ENCODE measurements at regions not wholly inside any gene's neighbourhood (a gene's known extent, or its start where the extent isn't known, plus 50 kb on each side); places are given as distances from the start of the nearest gene placed in this dataset.

DNA sequence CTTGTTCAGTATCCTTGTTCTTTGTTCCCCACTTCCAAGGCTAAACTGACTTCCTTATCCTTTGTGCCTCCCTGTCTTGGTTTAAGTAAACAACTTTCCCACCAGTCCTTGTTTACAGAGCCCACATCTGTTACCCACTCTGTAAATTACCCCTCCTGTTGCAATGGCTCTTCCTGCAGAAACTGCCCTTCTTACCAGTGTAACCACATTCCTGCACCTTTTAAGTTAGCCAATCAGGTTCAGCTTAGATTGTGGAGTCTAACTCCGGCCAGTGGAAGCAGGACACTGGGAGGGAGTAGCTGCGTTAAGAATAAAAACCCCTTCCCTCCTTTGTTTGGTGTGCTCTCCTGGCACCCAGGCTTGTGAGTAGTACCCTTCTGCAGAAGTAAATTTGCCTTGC lies 360.9 kb downstream of the PRDM5 start:
- H2AFZ ChIP-seq (ENCODE audit: low read depth, low read length, severe bottlenecking), result no peak overlapping the region
- no peaks in the 10 kb centered on the region for H3K27me3 ChIP-seq (ENCODE audit: low read length)
- H3K4me2 ChIP-seq (ENCODE audit: low read depth, low read length, poor library complexity, severe bottlenecking), result no peak overlapping the region
- no peaks in the 10 kb centered on the region for H3K36me3 ChIP-seq (ENCODE audit: low read length)
- H3K9ac ChIP-seq (ENCODE audit: low read length), result no peak overlapping the region
- H3F3A ChIP-seq (ENCODE audit: insufficient read depth), result no peaks in the 10 kb centered on the region
- H3K27ac ChIP-seq (ENCODE audit: low read depth, low read length), result no peak overlapping the region
- no peaks in the 10 kb centered on the region for H3K79me2 ChIP-seq (ENCODE audit: insufficient read depth, low read length)
- H3K4me3 ChIP-seq (ENCODE audit: insufficient read depth, low read length, poor library complexity, severe bottlenecking), result no peak overlapping the region
- no peaks in the 10 kb centered on the region for H3K9me3 ChIP-seq (ENCODE audit: insufficient read depth, low read length)
- no peaks in the 10 kb centered on the region for H3K9me2 ChIP-seq (replicated peaks; ENCODE audit: insufficient read depth, low read length)
- TF ChIP-seq, protein P1, sequence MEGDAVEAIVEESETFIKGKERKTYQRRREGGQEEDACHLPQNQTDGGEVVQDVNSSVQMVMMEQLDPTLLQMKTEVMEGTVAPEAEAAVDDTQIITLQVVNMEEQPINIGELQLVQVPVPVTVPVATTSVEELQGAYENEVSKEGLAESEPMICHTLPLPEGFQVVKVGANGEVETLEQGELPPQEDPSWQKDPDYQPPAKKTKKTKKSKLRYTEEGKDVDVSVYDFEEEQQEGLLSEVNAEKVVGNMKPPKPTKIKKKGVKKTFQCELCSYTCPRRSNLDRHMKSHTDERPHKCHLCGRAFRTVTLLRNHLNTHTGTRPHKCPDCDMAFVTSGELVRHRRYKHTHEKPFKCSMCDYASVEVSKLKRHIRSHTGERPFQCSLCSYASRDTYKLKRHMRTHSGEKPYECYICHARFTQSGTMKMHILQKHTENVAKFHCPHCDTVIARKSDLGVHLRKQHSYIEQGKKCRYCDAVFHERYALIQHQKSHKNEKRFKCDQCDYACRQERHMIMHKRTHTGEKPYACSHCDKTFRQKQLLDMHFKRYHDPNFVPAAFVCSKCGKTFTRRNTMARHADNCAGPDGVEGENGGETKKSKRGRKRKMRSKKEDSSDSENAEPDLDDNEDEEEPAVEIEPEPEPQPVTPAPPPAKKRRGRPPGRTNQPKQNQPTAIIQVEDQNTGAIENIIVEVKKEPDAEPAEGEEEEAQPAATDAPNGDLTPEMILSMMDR (IDR thresholded peaks at IDR 0.05; ENCODE audit: insufficient read depth, low read length, poor library complexity, severe bottlenecking), result no peak
- TF ChIP-seq EZH2phosphoT487 (conservative IDR thresholded peaks at IDR 0.05; ENCODE audit: low read length), result no peak
- H4K20me1 ChIP-seq (ENCODE audit: low read depth, low read length), result no peaks in the 10 kb centered on the region

DNA sequence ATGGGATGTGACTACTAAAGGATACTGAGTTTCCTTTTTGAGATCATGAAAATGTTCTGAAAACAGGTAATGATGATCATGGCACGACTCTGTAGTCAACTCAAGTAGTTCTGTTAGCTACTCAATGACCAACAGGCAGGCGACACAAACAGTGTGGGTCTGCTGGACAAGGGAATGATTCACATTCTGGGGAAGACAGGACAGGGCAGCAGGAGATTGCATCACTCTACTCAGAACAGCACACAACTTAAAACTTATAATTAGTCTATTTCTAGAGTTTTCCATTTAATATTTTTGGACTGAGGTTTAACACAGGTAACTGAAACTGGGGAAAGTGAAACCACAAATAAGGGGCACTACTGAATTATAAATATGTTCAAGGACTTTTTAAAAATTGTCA lies 365.2 kb downstream of the PRDM5 start:
- no peaks in the 10 kb centered on the region for H3K9me2 ChIP-seq (replicated peaks; ENCODE audit: insufficient read depth, low read length)
- no peaks in the 10 kb centered on the region for H3F3A ChIP-seq (ENCODE audit: insufficient read depth)
- H2AFZ ChIP-seq (ENCODE audit: low read depth, low read length, severe bottlenecking), result no peak overlapping the region

DNA sequence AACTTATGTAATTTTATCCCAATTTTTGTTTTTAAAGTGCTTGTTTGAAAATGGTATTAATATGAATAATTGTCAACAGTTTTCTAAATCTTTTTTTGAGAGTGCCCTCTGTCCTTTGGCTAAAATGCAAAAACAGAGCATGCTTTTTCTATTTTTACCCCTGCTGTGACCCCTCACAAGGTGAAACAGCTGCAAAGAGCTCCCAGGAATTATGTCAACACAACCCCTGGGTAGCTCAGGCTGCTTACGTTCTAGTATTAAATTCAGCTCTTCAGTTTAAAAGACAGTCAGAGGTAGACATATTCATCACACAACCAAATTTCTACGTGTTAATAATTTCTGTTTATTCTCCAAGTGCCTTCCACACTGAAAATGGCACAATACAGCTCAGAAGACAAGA lies 367.5 kb downstream of the PRDM5 start:
- no peak for TF ChIP-seq EZH2phosphoT487 (conservative IDR thresholded peaks at IDR 0.05; ENCODE audit: low read length)
- TF ChIP-seq, protein P1 (IDR thresholded peaks at IDR 0.05; ENCODE audit: insufficient read depth, low read length, poor library complexity, severe bottlenecking), result no peak
- H4K20me1 ChIP-seq (ENCODE audit: low read depth, low read length), result no peaks in the 10 kb centered on the region

More for the DNA sequence above, 365.2 kb downstream of the PRDM5 start:
- no peak overlapping the region for H3K27ac ChIP-seq (ENCODE audit: low read depth, low read length)
- no peak for TF ChIP-seq EZH2phosphoT487 (conservative IDR thresholded peaks at IDR 0.05; ENCODE audit: low read length)
- TF ChIP-seq, protein P1 (IDR thresholded peaks at IDR 0.05; ENCODE audit: insufficient read depth, low read length, poor library complexity, severe bottlenecking), result no peak
- H3K4me2 ChIP-seq (ENCODE audit: low read depth, low read length, poor library complexity, severe bottlenecking), result no peak overlapping the region
- no peaks in the 10 kb centered on the region for H4K20me1 ChIP-seq (ENCODE audit: low read depth, low read length)
- no peaks in the 10 kb centered on the region for H3K27me3 ChIP-seq (ENCODE audit: low read length)
- H3K4me3 ChIP-seq (ENCODE audit: insufficient read depth, low read length, poor library complexity, severe bottlenecking), result no peak overlapping the region
- H3K36me3 ChIP-seq (ENCODE audit: low read length), result no peaks in the 10 kb centered on the region
- no peak overlapping the region for H3K9ac ChIP-seq (ENCODE audit: low read length)
- H3K9me3 ChIP-seq (ENCODE audit: insufficient read depth, low read length), result no peaks in the 10 kb centered on the region
- no peaks in the 10 kb centered on the region for H3K79me2 ChIP-seq (ENCODE audit: insufficient read depth, low read length)

More for the DNA sequence above, 367.5 kb downstream of the PRDM5 start:
- Histone ChIP-seq H3F3A (ENCODE audit: insufficient read depth) (no peaks in the 10 kb centered on the region), H3K79me2 (ENCODE audit: insufficient read depth, low read length) (no peaks in the 10 kb centered on the region), H3K4me2 (ENCODE audit: low read depth, low read length, poor library complexity, severe bottlenecking) (no peak overlapping the region), H3K27ac (ENCODE audit: low read depth, low read length) (no peak overlapping the region), H3K9me2 (replicated peaks; ENCODE audit: insufficient read depth, low read length) (no peaks in the 10 kb centered on the region), H3K9ac (ENCODE audit: low read length) (no peak overlapping the region), H3K27me3 (ENCODE audit: low read length) (no peaks in the 10 kb centered on the region), H3K9me3 (ENCODE audit: insufficient read depth, low read length) (no peaks in the 10 kb centered on the region), H3K36me3 (ENCODE audit: low read length) (no peaks in the 10 kb centered on the region), H2AFZ (ENCODE audit: low read depth, low read length, severe bottlenecking) (no peak overlapping the region), H3K4me3 (ENCODE audit: insufficient read depth, low read length, poor library complexity, severe bottlenecking) (no peak overlapping the region)
